HG03460 (cell line): ENCODE measurements at regions not wholly inside any gene's neighbourhood (a gene's known extent, or its start where the extent isn't known, plus 50 kb on each side); places are given as distances from the start of the nearest gene placed in this dataset.

Experiments used
- ATAC-seq: cut with Tn5 transposase; IDR thresholded peaks from one replicate; pipeline ENCODE4 v1.9.1; 2021; ENCODE audit not compliant: unreplicated experiment

GRCh38 chr3:135728007-135728721 lies 237.4 kb upstream of the PPP2R3A start:
- no peak for ATAC-seq

- no peak for ATAC-seq
These were observed 234.0 kb upstream of the PPP2R3A start for GRCh38 chr3:135731546-135731945.

GRCh38 chr3:135736740-135737139 lies 228.8 kb upstream of the PPP2R3A start:
- ATAC-seq, result no peak

GRCh38 chr3:135739779-135740178 lies 225.7 kb upstream of the PPP2R3A start:
- ATAC-seq, result no peak

GRCh38 chr3:135740211-135740610 lies 225.3 kb upstream of the PPP2R3A start:
- no peak for ATAC-seq

- no peak for ATAC-seq
These were observed 224.8 kb upstream of the PPP2R3A start for GRCh38 chr3:135740751-135741150.

GRCh38 chr3:135751991-135752390 lies 213.5 kb upstream of the PPP2R3A start:
- ATAC-seq, result no peak

- ATAC-seq, result no peak
These were observed 212.7 kb upstream of the PPP2R3A start for GRCh38 chr3:135752851-135753250.

GRCh38 chr3:135753506-135753905 lies 212.0 kb upstream of the PPP2R3A start:
- no peak for ATAC-seq

- no peak for ATAC-seq
These were observed 210.0 kb upstream of the PPP2R3A start for GRCh38 chr3:135755330-135756105.

- no peak for ATAC-seq
These were observed 209.3 kb upstream of the PPP2R3A start for GRCh38 chr3:135756106-135756668.

- no peak for ATAC-seq
These were observed 208.1 kb upstream of the PPP2R3A start for GRCh38 chr3:135757421-135757820.

GRCh38 chr3:135758961-135759360 lies 206.6 kb upstream of the PPP2R3A start:
- no peak for ATAC-seq

- no peak for ATAC-seq
These were observed 205.9 kb upstream of the PPP2R3A start for GRCh38 chr3:135759651-135760050.

GRCh38 chr3:135760581-135760980 lies 204.9 kb upstream of the PPP2R3A start:
- ATAC-seq, result no peak

- ATAC-seq, result no peak
These were observed 203.2 kb upstream of the PPP2R3A start for GRCh38 chr3:135762188-135762856.

GRCh38 chr3:135766115-135766514 lies 199.4 kb upstream of the PPP2R3A start:
- ATAC-seq, result no peak

- no peak for ATAC-seq
These were observed 193.8 kb upstream of the PPP2R3A start for GRCh38 chr3:135771760-135772159.

- no peak for ATAC-seq
These were observed 186.5 kb upstream of the PPP2R3A start for GRCh38 chr3:135779024-135779423.

- ATAC-seq, result no peak
These were observed 185.8 kb upstream of the PPP2R3A start for GRCh38 chr3:135779590-135780235.
